ENCODE measurements at regions not wholly inside any gene's neighbourhood (a gene's known extent, or its start where the extent isn't known, plus 50 kb on each side); places are given as distances from the start of the nearest gene placed in this dataset.
A peak's percentile ranks its signal among the peaks of the same experiment; 100 is the strongest.

DNA sequence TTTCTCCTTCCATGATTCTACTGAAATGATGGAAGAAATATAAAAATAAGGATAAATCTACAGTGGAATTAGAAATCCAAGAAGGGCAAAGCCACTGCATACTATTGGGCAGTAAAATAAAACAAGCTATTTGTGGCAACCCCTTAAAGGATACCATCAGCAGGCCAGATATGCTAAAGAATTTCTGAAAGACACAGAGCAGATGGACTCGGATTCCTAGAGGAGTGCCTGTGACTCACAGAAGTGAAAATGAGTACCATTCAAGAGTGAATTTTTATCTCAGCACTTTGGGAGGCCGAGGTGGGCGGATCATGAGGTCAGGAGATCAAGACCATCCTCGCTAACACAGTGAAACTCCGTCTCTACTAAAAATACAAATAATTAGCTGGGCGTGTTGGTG, 318.1 kb downstream of the LRIG3 start:
- DNase-seq: no peak

DNA sequence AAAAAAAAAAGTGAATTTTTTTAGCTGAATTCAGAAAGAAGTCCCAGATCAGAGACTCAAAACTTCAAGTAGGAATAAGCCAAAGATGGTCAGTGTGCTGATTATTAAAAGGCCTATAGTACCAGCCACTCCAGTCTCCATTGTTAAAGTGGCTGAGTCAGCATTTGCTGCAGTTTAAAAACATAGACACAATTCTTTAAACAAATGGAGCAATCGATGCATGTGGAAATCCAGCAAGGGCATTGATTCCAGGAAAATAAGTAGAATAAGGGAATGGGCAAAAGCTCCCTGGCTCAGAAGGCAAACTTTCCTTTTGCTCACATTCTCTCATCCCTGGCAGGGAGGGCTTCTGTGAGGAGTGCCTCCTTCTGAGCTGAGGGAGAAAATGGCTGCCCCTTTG, 317.6 kb downstream of the LRIG3 start:
- no peak for DNase-seq

DNA sequence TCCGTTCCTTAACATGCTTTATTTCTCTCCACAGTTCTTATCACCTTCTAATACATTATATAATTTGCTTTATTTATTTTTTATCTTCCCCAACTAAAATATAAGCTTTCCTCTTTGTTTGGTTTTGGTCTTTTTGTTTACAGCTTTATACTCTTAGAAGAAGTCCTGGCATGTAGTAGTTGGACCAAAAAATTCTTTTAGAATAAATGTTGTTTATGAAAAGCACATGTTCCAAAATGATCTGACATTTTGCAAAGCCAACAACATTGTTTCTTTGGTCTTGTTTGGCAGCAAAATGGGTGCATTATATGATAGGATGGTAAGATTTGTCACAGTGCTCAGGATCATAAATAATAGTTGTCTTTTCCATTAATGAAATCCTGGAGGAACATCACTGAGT, 312.5 kb downstream of the LRIG3 start:
- DNase-seq: no peak

DNA sequence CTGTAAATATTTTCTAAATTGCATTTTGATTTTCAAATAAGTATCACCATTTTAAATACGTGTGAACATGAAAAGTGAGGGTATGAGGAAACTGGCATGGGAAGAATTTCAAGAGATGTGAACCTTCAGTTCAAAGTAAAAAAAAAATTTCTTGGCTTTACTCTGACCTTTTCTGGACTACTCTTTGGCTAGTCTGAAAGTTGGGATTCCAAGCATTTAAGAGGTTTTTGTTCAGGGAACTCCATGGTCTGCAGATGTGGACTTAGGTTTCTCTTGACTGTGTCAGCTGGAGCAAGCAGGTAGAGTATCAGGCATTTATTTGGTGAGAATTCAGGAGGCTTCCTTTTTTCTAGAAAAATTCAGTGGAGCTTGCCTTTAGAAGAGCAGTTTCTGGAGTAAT, 311.6 kb downstream of the LRIG3 start:
- no peak for DNase-seq

DNA sequence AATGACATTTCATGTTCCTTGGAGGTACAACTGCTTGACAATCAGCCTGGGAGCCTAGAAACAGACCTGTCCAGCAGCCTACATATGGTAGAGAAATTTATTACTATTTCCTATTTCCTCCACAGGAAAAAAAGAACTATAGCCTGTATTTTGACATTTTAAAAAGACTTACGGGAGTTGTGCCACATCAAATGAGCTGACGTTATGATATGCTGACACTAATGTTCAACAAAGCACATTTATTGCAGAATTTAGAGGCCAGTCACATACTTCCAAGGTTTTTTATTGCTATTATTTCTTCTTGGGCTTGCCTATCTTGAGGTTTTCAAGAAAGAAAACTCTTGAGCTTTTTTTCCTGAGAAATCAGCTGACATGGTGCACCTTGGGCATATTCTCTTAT, 305.3 kb downstream of the LRIG3 start:
- DNase-seq: no peak

DNA sequence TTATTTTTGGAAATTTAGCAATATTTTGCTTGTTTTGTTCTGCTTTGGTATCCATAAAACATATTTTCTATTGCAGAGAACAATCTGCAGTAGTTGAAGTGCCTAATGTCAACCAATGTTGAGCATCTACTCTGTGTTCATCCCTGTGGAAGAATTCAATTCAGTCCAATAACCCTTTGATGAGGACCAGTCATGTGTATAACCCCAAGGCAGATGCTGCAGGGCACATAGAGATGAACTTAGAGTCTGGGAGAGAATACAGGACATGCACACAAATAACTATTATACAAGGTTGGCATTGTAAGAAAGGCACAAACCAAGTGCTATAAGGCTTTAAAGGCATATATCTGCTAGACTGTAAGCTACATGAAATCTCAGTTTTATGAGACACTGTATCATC, 304.7 kb downstream of the LRIG3 start:
- DNase-seq: no peak

DNA sequence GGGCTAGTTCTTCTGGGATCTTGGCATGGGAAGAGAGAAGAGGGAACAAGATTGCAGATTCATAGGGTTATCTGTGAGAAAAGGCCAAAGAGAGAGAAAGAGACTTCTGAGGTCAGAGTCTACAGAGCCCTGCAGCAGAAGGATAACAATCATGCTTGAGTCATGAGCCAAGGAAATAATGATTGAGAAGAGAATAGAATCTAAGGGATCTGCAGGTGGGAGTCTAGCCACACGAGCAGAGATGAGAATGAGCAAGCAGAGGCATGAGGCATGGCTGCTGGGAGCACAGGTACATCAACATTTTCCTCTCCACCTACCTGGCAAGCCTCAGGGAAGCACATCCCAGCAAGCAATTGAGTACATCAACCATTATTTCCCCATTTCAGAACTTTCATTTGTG, 303.7 kb downstream of the LRIG3 start:
- DNase-seq: no peak

DNA sequence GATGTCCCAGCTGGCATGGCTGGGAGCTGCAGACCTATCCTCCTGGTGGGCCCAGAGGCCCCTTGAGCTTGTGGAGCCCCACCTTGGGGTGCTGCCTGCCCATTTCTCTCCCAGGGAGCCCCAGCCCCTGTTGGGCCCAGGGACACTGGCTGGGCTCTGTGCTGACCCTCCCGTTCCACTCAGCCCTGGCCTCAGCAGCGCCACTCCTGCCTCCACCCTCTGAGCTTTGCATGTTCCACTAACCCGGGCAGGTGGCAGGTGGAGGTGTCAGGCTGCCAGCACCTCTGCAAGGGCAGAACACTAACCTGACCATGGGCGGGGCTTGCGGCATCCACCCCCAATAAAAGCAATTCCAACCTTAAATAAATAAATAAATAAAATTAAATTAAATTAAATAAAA, 299.2 kb downstream of the LRIG3 start:
- no peak for DNase-seq

DNA sequence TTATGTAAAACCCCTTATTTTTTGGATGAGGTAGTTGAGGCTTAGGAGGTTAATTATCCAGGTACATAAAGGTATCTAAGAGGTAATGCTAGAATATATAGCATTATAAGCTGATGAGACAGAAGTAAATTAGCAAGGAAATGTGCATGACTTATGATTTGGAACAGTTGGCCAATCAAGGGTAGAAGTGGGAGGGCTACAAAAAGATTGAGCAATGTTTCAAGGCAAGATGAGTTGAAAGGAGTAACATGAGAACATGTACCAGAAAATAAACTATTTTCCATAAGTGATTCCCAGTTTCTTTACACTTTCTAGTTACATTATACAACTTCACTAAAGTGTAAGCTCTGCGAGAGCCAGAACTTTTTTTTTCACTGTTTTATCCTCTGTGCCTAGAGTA, 290.9 kb downstream of the LRIG3 start:
- no peak for DNase-seq

DNA sequence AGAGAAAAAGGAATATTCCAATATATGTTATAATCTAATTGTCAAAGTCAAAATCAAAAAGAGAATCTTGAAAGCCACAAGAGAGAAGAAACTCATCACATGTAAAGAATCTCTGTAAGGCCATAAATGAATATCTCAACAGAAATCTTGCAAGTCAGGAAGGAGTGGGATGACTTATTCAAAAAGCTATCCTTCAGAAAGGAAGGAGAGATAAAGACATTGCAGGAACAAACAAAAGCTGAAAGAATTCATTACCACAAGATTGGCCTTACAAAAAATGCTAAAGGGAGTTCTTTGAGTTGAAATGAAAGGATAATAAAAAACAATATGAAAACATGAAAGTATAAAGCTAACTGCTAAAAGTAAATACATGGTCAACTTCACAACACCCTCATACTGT, 286.8 kb downstream of the LRIG3 start:
- DNase-seq: no peak

DNA sequence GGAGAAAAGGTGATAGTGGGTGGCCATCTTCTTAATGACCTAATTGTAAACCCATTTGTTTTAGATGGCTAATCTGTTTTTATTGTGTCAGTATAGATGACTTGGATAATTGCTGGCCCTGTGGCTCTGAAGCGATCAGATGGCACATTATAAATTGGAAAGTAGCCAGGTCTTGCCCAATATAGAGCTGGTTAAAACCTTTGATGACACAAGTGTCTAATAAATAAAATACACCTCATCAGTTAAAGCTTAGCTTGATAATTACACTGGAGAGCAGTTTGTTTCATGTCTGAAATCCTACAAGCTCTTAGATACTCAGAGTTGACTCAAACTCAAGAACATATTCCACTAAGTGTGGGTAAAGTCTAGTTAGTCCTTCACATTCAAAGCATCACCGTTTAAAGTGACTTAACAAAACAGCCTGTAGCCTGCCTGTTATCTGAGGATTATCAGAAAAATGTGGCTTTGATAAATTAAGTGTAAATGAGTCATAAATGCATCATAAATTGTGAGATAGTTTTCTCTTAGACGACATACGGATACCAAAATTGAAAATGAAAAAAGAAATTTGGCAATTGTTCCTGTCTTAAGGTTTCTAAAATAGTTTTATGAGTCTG, 280.9 kb downstream of the LRIG3 start:
- DNase-seq: no peak

DNA sequence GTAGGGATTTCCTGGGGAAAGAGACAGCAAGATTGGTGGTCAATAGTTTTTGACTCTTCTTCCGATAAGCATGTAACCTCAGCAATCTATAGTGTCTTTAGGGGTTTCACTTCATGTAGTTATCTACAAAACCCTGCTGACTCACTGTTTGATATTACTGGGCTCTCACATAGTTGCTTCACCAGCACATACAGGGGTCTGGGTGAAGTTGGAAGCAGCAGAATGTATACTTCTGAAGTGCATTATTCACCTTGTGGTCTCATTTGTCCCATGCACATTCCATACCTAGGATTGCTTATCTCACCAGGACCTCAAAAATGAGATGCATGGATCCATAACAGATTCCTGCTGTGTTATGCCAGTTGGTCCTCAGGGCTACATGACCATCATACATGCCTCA, 280.0 kb downstream of the LRIG3 start:
- DNase-seq: no peak

DNA sequence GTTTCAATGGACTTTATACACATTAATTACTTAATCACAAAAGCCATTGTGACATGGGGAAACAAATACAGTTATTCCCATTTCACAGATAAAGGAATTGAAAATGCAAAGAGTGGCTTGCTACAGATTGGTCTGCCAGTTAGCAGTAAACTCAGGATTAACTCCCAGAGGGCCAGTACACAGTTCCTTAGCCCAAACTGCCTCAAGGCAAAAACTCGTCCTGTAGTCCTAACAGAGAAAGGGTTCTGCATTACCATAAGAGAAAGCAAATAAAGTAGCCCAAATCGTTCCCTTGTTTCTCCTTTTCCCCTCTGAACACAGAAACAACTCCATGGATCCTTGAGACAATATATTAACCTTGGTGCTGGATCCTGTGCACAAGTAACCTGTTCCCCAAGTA, 274.4 kb downstream of the LRIG3 start:
- DNase-seq: no peak

DNA sequence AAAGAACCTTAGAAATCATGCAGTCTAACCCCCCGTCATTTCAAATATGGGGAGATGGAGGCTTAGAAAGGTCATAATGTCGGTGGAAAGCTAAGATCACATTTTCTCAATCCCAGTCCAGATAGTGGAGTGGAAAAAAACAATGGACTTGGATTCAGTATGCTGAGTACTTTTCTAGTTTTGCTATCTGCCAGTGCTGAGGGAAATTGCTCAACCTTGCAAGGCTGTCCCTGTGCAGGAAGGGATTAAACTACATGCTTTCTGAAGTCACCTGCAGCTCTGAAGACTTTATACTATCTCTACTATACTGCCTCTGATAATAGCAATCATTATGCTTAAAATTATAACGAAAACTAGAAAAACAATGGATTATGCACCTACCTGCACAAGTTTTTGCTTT, 272.8 kb downstream of the LRIG3 start:
- no peak for DNase-seq

DNA sequence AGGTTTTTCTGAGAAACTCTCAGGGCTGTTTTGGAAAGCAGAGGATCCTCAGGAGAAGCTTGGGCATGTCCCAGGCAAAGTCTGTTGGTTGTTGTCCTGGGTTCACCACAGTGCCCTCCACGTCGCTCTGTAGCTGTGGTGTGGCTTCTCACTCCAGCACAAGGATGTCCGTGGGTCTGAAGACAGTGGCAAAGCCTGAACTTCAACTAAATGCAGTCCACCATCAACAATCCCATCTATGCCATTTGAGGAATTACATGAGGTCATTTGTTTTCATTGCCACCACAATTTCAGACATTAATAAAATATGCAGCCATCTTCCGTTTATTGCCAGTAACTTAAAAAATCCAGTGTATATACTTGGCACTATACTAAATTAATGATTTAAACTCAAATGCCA, 272.1 kb downstream of the LRIG3 start:
- DNase-seq: no peak

DNA sequence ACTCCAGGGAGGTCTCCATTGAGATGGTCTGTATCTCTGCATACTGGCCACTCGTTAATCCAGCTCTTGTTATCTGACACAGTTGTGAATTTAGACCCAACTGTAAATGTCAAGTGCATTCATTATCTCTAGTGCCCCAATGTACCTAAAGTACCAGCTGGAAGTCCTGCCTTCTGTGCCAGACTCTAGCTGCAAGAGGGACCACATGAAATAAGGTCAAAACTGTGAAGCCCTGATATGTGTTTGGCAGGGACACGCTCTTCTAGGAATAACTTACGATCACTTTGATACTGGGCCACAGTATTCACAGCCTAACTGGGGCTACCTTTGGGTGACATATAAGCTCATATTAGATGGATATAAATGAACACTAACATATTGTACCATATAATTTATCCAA, 268.5 kb downstream of the LRIG3 start:
- DNase-seq: no peak

DNA sequence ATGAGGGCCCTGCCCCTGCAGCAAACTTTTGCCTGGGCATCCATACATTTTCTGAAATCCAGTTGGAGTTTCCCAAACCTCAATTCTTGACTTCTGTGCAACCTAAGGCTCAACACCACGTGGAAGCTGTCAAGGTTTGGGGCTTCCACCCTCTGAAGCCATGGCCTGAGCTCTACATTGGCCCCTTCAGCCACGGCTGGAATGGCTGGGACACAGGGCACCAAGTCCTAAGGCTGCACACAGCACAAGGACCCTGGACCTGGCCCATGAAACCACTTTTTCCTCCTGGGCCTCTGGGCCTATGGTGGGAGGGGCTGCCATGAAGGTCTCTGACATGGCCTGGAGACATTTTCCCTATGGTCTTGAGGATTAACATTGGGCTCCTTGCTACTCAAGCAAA, 266.3 kb downstream of the LRIG3 start:
- DNase-seq: no peak

DNA sequence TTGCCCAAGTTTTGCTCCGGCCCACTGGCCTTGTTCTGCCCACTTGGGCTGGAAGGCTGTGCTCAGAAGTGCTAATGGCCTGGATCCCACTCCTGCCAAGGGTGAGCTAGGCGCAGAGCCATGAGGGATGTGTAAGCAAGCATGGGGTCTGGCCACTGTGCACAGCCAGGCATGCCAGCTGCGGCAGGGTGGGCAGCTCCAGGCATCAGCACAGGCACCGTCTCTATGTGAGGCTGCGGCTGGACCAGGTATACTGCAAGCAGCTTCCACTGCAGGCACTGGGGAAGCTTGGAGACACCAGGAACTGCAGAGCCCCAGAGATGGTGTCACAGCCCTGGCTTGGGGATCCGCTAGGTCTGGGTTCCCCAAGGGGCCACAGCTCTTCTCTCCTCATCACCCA, 264.9 kb downstream of the LRIG3 start:
- no peak for DNase-seq

DNA sequence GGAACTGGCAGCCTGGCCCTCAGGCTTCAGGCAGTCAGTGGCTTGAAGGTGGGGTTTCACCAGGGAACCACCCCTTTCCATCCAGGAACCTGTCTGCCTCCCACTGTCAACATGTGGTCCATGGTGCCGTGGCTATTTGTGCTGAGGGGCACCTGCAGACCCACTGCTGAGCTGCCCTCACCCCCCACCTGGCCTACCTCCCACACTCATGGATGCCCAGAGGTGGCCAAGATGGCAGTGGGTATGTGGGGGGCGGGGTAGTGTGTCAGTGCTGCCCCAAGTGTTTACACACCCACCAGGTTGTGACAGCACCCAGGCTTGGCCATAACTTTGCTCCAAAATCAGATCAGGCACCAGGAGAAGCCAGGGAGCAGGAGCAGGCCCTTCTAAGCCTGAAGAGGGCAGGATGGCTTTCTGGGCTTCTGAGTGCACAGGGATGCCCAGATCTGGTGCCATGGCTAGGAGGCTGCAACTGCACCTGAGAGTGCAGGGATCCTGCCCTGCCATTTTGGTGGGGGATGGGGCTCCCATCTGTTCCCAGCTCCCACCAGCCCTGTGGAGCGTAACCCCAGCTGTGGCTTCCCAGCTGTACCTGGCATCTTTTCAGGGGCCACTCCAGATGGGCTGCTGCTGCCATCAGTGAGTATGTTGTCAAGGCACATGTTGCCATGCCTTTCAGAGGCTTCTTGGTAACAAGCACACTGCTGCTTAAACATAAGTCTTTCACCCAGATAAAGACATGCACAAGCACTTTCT, 263.9 kb downstream of the LRIG3 start:
- DNase-seq: no peak

DNA sequence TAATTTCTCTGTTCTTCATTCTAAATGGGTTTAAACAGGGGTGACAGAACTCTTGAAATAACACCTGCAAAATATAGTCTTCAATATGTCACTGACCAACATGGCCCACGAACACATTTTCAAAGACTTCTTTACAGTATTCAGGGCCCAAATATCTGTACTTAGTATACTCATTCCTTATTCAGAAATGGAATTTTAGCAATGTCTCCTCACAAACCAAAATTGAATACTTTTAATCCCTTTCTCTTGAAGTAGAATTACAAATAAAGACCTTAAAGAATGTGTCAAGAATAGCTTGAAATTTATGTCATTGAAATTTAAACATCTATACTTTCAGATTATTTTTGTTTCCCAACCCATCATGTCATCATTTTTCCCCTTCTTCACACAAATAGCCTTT, 263.1 kb downstream of the LRIG3 start:
- no peak for DNase-seq

DNA sequence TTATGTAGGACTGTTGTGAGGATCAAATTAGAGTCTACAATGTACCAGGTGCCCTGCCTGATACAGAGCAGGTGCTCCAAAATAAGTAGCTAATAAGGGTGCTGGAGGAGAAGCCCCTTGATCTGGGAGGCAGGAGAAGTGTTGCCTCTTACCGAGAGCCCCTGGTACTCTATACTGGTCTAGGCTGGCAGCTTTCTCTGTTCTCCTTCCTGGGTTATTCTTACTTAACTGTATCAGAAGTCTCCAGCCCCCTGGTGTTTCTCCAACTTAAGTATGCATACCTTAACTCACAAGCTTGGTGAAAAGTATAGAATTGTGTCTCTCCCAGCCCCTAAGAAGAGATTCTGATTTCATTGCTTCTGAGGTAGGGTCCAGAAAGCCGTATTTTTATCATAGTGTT, 254.9 kb downstream of the LRIG3 start:
- no peak for DNase-seq

DNA sequence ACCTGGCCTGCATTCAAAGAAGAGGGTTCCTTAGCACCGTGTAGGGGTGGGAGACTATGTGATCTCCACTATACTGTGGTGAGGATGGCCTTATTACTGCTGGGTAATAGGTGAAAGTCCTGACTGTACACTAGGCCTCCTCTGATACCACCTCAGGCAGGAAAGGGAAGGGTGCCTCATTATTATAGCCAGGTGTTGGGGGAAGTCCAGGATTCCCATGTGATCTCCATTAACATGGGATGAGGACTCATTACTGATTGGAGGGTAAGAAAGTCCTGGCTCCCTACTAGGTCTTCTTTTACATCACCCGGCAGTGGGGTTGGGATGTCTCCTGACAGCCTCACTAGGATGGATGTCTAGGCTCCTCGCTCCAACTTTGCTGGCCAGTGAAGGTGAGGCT, 252.1 kb downstream of the LRIG3 start:
- no peak for DNase-seq

DNA sequence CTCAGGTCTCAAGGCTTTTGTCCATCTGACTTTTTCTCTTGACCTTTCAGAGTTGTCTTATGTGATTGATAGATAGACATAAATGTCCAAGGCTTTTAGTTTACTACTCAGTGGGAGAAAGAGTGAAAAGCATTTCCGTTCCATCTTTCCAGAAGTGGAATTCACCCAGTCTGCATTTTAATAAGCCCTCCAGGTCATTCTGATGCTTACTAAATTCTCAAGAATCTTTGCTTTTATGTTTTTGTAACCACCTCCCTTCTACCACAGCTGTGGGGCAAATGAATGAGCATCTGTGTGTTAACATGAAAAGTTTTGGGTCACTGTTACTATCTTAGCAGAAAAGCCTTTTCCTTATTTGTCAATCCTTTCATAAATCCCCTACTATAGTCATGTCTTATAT, 251.4 kb downstream of the LRIG3 start:
- DNase-seq: peak; percentile 44

DNA sequence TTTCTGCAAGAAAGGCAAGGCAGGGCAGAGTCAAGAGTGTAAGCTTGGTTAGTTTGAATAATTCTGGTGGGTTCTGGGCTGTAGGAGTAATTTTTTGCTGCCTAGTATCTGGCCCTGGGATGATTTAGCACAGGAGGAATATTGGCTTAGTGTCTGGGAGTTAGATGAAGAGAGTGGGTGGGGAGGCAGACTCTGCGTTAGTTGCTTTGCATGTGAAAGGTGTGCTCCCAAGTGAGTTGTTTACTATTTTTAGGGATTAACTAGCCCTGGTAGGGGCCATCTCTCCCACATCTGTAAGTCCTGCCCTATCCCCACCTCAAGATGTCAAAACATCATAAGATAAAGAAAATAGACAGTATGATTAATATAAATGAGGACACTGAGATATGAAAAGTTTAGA, 249.7 kb downstream of the LRIG3 start:
- DNase-seq: no peak

DNA sequence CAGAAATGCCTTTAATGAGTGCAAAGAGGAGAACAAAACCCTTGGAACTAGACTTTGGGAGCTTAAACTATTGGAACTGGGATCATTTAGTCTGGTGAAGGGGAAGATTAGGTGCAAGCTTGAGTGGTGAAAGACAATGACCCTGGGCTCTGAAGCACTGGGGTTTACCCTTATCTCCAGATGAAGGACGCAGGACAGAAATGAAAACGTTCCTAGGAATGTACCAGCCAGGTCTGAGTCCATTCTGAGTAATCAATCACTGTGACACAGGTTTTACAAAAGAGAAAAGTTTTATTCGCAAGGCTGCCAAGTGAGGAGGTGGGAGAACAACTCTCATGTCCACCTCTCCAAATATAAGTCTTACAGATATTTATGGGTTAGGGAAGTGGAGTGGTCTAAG, 249.1 kb downstream of the LRIG3 start:
- no peak for DNase-seq

All from amniotic stem cell (primary cell).